Testis (tissue), 2 donors: ENCODE measurements at regions not wholly inside any gene's neighbourhood (a gene's known extent, or its start where the extent isn't known, plus 50 kb on each side); places are given as distances from the start of the nearest gene placed in this dataset.

Experiments
- POLR2A ChIP-seq: fragments of 450-650 bp; IDR thresholded peaks from one replicate; pipeline ENCODE4 v1.6.1; 2017; ENCODE audit warnings: antibody characterized with exemption, mild to moderate bottlenecking, moderate library complexity
- TF ChIP-seq, protein P1 (sequence below), 3 experiments: fragments of 450-650 bp in 2 of 3; fragments of 200-600 bp in 1 of 3; sonication (generic) in 1 of 3; IDR thresholded peaks; one replicate each; pipeline ENCODE4 v1.5.1; 2016 to 2019; ENCODE audit warnings: antibody characterized with exemption in 3 of 3, mild to moderate bottlenecking in 2 of 3, moderate library complexity in 1 of 3

DNA sequence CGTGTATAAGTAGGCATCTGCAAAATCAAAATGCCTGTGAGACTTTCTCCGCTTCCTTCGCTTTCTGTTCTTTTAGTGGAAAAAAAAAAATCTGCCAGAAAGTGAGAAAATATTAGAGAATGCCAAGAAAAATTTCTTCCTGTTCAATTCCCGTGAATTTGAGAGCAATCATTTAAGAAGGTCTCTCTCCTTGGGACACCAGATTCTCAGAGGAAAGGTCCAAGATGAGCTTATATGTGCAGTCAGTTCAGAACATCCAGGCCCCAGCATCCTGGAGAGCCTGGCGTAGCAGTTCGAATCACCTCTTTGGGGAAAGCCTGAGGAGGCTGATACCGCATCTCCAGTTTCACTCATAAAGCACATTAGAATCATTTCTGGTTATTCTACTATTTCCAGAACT is 912.8 kb downstream of the GALC start:
- TF ChIP-seq, protein P1, sequence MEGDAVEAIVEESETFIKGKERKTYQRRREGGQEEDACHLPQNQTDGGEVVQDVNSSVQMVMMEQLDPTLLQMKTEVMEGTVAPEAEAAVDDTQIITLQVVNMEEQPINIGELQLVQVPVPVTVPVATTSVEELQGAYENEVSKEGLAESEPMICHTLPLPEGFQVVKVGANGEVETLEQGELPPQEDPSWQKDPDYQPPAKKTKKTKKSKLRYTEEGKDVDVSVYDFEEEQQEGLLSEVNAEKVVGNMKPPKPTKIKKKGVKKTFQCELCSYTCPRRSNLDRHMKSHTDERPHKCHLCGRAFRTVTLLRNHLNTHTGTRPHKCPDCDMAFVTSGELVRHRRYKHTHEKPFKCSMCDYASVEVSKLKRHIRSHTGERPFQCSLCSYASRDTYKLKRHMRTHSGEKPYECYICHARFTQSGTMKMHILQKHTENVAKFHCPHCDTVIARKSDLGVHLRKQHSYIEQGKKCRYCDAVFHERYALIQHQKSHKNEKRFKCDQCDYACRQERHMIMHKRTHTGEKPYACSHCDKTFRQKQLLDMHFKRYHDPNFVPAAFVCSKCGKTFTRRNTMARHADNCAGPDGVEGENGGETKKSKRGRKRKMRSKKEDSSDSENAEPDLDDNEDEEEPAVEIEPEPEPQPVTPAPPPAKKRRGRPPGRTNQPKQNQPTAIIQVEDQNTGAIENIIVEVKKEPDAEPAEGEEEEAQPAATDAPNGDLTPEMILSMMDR (IDR thresholded peaks at IDR 0.05), result no peak
- no peak for TF ChIP-seq POLR2A
